OCI-LY3 (cell line): ENCODE measurements at regions not wholly inside any gene's neighbourhood (a gene's known extent, or its start where the extent isn't known, plus 50 kb on each side); places are given as distances from the start of the nearest gene placed in this dataset.

Experiments
- EZH2phosphoT487 ChIP-seq: fragments of 200-600 bp; shearing (Covaris generic); IDR thresholded peaks from 2 replicates; pipeline ENCODE4 v1.6.1; 2018; ENCODE audit warnings: antibody characterized with exemption, mixed run types, low read depth
- TF ChIP-seq, protein P1 (sequence below): fragments of 200-600, 300-600 bp; sonication (generic); IDR thresholded peaks from 2 replicates; pipeline ENCODE4 v1.5.1; 2014; ENCODE audit warnings: antibody characterized with exemption, low read length, low read depth

DNA sequence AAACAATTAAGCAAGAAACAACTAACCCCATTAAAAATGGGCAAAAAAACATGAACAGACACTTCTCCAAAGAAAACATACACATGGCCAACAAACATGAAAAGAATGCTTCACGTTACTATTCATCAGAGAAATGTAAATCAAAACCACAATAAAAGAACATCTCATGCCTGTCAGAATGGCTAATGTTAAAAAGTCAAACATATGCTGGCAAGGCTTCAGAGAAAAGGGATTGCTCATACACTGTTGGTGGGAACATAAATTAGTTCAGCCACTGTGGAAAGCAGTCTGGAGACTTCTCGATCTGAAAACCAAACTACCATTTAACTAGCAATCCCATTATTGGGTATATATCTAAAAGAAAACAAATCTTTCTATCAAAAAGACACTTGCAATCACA lies 217.5 kb downstream of the TINAG start:
- TF ChIP-seq, protein P1, sequence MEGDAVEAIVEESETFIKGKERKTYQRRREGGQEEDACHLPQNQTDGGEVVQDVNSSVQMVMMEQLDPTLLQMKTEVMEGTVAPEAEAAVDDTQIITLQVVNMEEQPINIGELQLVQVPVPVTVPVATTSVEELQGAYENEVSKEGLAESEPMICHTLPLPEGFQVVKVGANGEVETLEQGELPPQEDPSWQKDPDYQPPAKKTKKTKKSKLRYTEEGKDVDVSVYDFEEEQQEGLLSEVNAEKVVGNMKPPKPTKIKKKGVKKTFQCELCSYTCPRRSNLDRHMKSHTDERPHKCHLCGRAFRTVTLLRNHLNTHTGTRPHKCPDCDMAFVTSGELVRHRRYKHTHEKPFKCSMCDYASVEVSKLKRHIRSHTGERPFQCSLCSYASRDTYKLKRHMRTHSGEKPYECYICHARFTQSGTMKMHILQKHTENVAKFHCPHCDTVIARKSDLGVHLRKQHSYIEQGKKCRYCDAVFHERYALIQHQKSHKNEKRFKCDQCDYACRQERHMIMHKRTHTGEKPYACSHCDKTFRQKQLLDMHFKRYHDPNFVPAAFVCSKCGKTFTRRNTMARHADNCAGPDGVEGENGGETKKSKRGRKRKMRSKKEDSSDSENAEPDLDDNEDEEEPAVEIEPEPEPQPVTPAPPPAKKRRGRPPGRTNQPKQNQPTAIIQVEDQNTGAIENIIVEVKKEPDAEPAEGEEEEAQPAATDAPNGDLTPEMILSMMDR: no peak
- TF ChIP-seq EZH2phosphoT487: no peak
